ENCODE measurements at regions not wholly inside any gene's neighbourhood (a gene's known extent, or its start where the extent isn't known, plus 50 kb on each side); places are given as distances from the start of the nearest gene placed in this dataset.

DNA sequence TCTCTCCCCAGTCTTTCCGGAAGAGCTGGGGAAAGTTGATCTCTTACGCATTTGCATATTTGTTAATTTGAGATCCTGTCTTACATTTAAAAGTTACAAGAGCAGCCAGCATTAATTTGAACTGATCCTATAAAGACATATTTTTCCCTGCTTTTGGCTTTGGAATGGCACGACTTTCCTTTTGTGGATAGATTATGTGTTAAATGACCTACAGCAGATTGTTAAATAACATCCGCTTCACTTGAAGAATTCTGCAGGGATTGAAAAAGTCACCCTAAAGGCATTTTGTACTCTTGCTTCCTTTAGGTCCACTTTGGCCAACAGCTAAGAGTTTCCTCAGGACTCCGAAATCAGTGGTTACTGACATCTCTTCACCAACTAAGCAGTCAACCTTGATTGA lies 334.0 kb downstream of the TBC1D4 start:
- Histone ChIP-seq H3K36me3 (no peaks in the 10 kb centered on the region), H3K4me3 (no peak overlapping the region), H3K27ac (no peak overlapping the region), H3K4me1 (no peaks in the 10 kb centered on the region), H3K9me3 (no peaks in the 10 kb centered on the region), H3K27me3 (no peaks in the 10 kb centered on the region)
- no peak for ATAC-seq
- intact Hi-C loops (cut with DNase I) = no loop called here
- no peak for DNase-seq
- WGBS (ENCODE audit: insufficient coverage, low coverage, low lambda C conversion rate, missing lambda C conversion rate) = 59% methylated on average over 5 of the region's 5 CpGs
- TF ChIP-seq, protein P1, sequence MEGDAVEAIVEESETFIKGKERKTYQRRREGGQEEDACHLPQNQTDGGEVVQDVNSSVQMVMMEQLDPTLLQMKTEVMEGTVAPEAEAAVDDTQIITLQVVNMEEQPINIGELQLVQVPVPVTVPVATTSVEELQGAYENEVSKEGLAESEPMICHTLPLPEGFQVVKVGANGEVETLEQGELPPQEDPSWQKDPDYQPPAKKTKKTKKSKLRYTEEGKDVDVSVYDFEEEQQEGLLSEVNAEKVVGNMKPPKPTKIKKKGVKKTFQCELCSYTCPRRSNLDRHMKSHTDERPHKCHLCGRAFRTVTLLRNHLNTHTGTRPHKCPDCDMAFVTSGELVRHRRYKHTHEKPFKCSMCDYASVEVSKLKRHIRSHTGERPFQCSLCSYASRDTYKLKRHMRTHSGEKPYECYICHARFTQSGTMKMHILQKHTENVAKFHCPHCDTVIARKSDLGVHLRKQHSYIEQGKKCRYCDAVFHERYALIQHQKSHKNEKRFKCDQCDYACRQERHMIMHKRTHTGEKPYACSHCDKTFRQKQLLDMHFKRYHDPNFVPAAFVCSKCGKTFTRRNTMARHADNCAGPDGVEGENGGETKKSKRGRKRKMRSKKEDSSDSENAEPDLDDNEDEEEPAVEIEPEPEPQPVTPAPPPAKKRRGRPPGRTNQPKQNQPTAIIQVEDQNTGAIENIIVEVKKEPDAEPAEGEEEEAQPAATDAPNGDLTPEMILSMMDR (IDR thresholded peaks at IDR 0.05) = no peak

GRCh38 chr13:75146436-75146835 lies 335.5 kb downstream of the TBC1D4 start:
- no peak for DNase-seq
- intact Hi-C loops (cut with DNase I) = no loop called here
- no peak for TF ChIP-seq POLR2A (IDR thresholded peaks at IDR 0.05)
- Histone ChIP-seq H3K4me1 (no peaks in the 10 kb centered on the region), H3K36me3 (no peaks in the 10 kb centered on the region), H3K4me3 (no peak overlapping the region), H3K9me3 (no peaks in the 10 kb centered on the region), H3K27me3 (no peaks in the 10 kb centered on the region), H3K27ac (no peak overlapping the region)
- 73% methylated on average over 1 of the region's 1 CpG for WGBS (ENCODE audit: insufficient coverage, low coverage, low lambda C conversion rate, missing lambda C conversion rate)
- ATAC-seq = no peak

DNA sequence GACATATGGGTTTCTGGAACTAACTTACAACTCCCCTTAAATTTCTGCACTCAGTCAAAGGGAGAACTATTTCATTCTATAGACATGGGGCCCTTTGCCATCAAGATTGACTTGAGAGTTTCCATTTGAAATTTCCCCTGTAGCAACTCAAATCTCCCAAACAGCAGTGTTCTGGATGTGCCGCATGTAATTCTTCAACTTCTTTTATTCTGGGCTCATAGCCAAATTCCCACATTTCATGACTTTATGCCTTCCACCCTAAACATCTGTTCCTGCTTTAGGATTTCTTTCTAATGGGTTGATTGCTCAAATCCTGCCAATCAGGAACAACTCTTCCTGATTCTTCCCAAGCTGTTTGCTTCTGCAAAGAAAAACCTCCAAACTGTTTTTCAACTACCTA lies 336.0 kb downstream of the TBC1D4 start:
- no peaks in the 10 kb centered on the region for H3K36me3 ChIP-seq
- H3K4me3 ChIP-seq = no peak overlapping the region
- H3K9me3 ChIP-seq = no peaks in the 10 kb centered on the region
- DNase-seq (no peak), ATAC-seq (no peak)
- TF ChIP-seq, protein P1 (IDR thresholded peaks at IDR 0.05) = no peak
- TF ChIP-seq POLR2A (IDR thresholded peaks at IDR 0.05) = no peak
- H3K4me1 ChIP-seq = no peaks in the 10 kb centered on the region
- H3K27ac ChIP-seq = no peak overlapping the region
- intact Hi-C loops (cut with DNase I) = no loop called here
- 14% methylated on average over 1 of the region's 1 CpG for WGBS (ENCODE audit: insufficient coverage, low coverage, low lambda C conversion rate, missing lambda C conversion rate)
- H3K27me3 ChIP-seq = no peaks in the 10 kb centered on the region

DNA sequence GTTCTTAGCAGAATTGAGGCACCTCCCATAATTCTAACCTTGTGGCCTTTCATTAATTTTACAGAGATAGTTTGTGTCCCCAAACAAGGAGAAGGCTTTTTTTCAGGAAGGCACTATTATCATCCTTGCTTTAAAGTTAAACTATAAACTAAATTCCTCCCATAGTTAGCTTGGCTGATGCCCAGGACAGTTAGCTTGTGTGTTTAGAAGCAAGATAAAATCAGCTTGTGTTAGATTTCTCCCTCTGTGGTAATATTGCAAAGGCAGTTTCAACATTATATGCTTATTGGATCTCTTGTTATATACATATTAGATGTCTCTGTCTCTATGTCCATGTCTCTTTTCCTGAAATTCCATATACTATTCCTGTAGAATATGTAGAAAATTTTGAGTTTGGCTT lies 342.7 kb downstream of the TBC1D4 start:
- intact Hi-C loops (cut with DNase I) = no loop called here
- H3K9me3 ChIP-seq = no peaks in the 10 kb centered on the region
- H3K36me3 ChIP-seq = no peaks in the 10 kb centered on the region
- no peaks in the 10 kb centered on the region for H3K27me3 ChIP-seq
- no peak for DNase-seq
- H3K4me3 ChIP-seq = no peak overlapping the region
- H3K4me1 ChIP-seq = no peaks in the 10 kb centered on the region
- no peak overlapping the region for H3K27ac ChIP-seq
- no peak for ATAC-seq
- TF ChIP-seq, protein P1 (IDR thresholded peaks at IDR 0.05) = no peak
- TF ChIP-seq POLR2A (IDR thresholded peaks at IDR 0.05) = no peak

DNA sequence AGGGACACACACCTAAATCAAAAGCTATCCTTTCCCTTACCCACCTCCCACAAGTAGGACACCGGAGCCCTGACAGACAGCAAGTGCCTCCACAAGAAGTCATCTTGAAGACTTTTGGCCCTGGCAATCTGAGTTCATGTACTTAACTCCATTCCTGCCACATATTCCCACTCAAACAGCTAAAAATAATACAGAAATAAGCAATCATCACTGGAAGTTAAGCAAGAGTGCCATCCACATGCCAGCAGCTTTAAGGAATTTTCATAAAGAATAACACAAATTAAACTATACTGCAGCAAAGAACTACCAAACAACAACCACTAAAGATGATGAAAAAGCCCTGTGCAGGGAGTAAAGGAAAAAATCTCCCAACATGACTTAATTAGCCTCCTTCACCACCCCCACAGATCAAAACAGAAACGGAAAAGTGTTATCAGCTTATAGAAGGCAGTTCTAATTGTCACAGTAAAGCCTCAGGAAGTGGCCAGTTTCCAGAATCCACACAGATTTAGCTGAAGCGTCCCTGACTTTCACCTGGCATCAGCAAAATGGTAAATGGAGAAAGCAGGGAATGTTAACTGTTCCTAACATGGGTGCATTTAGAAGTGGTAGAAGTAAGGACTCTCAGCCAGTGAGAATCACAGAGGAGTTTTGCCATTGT lies 343.9 kb downstream of the TBC1D4 start:
- no peak for DNase-seq
- Histone ChIP-seq H3K27me3 (no peaks in the 10 kb centered on the region), H3K4me1 (no peaks in the 10 kb centered on the region), H3K9me3 (no peaks in the 10 kb centered on the region), H3K4me3 (no peak overlapping the region), H3K36me3 (no peaks in the 10 kb centered on the region), H3K27ac (no peak overlapping the region)
- 39% methylated on average over 3 of the region's 3 CpGs for WGBS (ENCODE audit: insufficient coverage, low coverage, low lambda C conversion rate, missing lambda C conversion rate)
- intact Hi-C loops (cut with DNase I) = no loop called here
- TF ChIP-seq POLR2A (IDR thresholded peaks at IDR 0.05) = no peak
- TF ChIP-seq, protein P1 (IDR thresholded peaks at IDR 0.05) = no peak
- peak in 1 of 4 donors; percentile 16 for ATAC-seq
